ENCODE measurements at regions not wholly inside any gene's neighbourhood (a gene's known extent, or its start where the extent isn't known, plus 50 kb on each side); places are given as distances from the start of the nearest gene placed in this dataset.

GRCh38 chr12:107418981-107419380 is 266.6 kb upstream of the PWP1 start:
- H3K23ac ChIP-seq (ENCODE audit: insufficient read length): no peak overlapping the region
- H3K27me3 ChIP-seq (replicated peaks in 1 of 4; ENCODE audit: control insufficient read depth in 3 of 4, extremely low read depth in 1 of 4, insufficient read depth in 3 of 4, low read length in 3 of 4): no peaks in the 10 kb centered on the region
- ChIA-PET CTCF (ENCODE audit: partially characterized antibody) (interaction anchor here (1.0 to 3.4 kb wide), 2 partner anchors 13 to 287 kb away, joined by 4 to 13 read pairs; no protein-coding TSS in a partner anchor), POLR2A (ENCODE audit: partially characterized antibody) (no interaction called here)
- H2BK12ac ChIP-seq (ENCODE audit: low read depth, low read length): no peak overlapping the region
- H3K18ac ChIP-seq (ENCODE audit: extremely low read depth, low read length): no peak overlapping the region
- no peak overlapping the region for H3K14ac ChIP-seq (ENCODE audit: insufficient read length)
- no peak overlapping the region for H2BK120ac ChIP-seq (replicated peaks; ENCODE audit: low read depth, low read length)
- no peaks in the 10 kb centered on the region for H3K79me1 ChIP-seq (ENCODE audit: low read depth, low read length)
- no peak overlapping the region for H3K4me3 ChIP-seq (ENCODE audit: extremely low read depth in 1 of 4, insufficient read depth in 2 of 4, low read depth in 3 of 4, low read length in 4 of 4)
- TF ChIP-seq CTBP2 (IDR thresholded peaks at IDR 0.05; ENCODE audit: borderline replicate concordance, insufficient read depth, insufficient read length, low read length) (no peak), YY1 (IDR thresholded peaks at IDR 0.05; ENCODE audit: low read depth, low read length) (no peak), RNF2 (IDR thresholded peaks at IDR 0.05; ENCODE audit: borderline replicate concordance, low read depth, low read length, missing control alignments, poor library complexity, severe bottlenecking) (no peak), SP1 (IDR thresholded peaks at IDR 0.05; ENCODE audit: low read depth, low read length) (no peak), MAFK (IDR thresholded peaks at IDR 0.05; ENCODE audit: low read depth, low read length) (no peak), CREB1 (IDR thresholded peaks at IDR 0.05) (no peak), CBX5 (IDR thresholded peaks at IDR 0.05; ENCODE audit: low read depth, low read length) (no peak), HDAC2 (IDR thresholded peaks at IDR 0.05; ENCODE audit: borderline replicate concordance in 1 of 2, low read depth in 2 of 2, low read length in 2 of 2) (no peak), RBBP5 (IDR thresholded peaks at IDR 0.05; ENCODE audit: borderline replicate concordance, low read depth, low read length) (no peak), ATF3 (IDR thresholded peaks at IDR 0.05; ENCODE audit: insufficient read depth, low read depth, low read length) (no peak), PHF8 (conservative IDR thresholded peaks at IDR 0.05; ENCODE audit: low read depth, low read length) (no peak), HDAC6 (IDR thresholded peaks at IDR 0.05; ENCODE audit: low read depth, low read length) (no peak), BRCA1 (IDR thresholded peaks at IDR 0.05; ENCODE audit: low read depth, low read length) (no peak)
- no peaks in the 10 kb centered on the region for H3K9me3 ChIP-seq (ENCODE audit: insufficient read depth in 2 of 2, low read depth in 1 of 2, low read length in 1 of 2)
- no peak overlapping the region for H2AFZ ChIP-seq (ENCODE audit: low read length)
- H2BK5ac ChIP-seq (ENCODE audit: low read depth, low read length): no peak overlapping the region
- H3K27ac ChIP-seq (ENCODE audit: low read depth, low read length): no peak overlapping the region
- H3K4me2 ChIP-seq (ENCODE audit: insufficient read depth in 1 of 2, low read depth in 2 of 2, low read length in 2 of 2): no peak overlapping the region
- H3K36me3 ChIP-seq (ENCODE audit: control insufficient read depth in 2 of 4, insufficient read depth in 4 of 4, low read length in 3 of 4): no peaks in the 10 kb centered on the region
- H4K5ac ChIP-seq (ENCODE audit: insufficient read length, low read depth, low read length): no peak overlapping the region
- H2BK20ac ChIP-seq (ENCODE audit: low read length): no peak overlapping the region
- H3K4ac ChIP-seq (replicated peaks; ENCODE audit: insufficient read length, low read depth, low read length): no peak overlapping the region
- H3K23me2 ChIP-seq (ENCODE audit: low read depth, low read length): no peaks in the 10 kb centered on the region
- H3K56ac ChIP-seq (replicated peaks; ENCODE audit: insufficient read length, low read depth, low read length): no peak overlapping the region
- no peaks in the 10 kb centered on the region for H3K4me1 ChIP-seq (replicated peaks in 1 of 4; ENCODE audit: control insufficient read depth in 3 of 4, insufficient read depth in 4 of 4, low read length in 3 of 4)
- DNase-seq (ENCODE audit: low read depth in 1 of 2, low spot score in 2 of 2) (no peak), FAIRE-seq (no peak)
- no peak overlapping the region for H3K9ac ChIP-seq (replicated peaks in 1 of 4; ENCODE audit: extremely low read depth in 1 of 4, low read depth in 3 of 4, low read length in 3 of 4)
- no peak overlapping the region for H4K8ac ChIP-seq (ENCODE audit: extremely low read depth, insufficient read depth, low read length)
- H3K79me2 ChIP-seq (ENCODE audit: control insufficient read depth in 1 of 2, insufficient read depth in 2 of 2, low read length in 2 of 2): no peaks in the 10 kb centered on the region
- no peak overlapping the region for H2AK5ac ChIP-seq (ENCODE audit: low read depth, low read length)
- no peak overlapping the region for H4K91ac ChIP-seq (replicated peaks; ENCODE audit: insufficient read length, low read length)
- H2BK15ac ChIP-seq (ENCODE audit: low read length): no peak overlapping the region
- H4K20me1 ChIP-seq (replicated peaks in 1 of 2; ENCODE audit: control insufficient read depth in 1 of 2, insufficient read depth in 2 of 2, low read length in 2 of 2): no peaks in the 10 kb centered on the region

All from H1 (cell line).